Adrenal gland (tissue), 9 donors: ENCODE measurements at regions not wholly inside any gene's neighbourhood (a gene's known extent, or its start where the extent isn't known, plus 50 kb on each side); places are given as distances from the start of the nearest gene placed in this dataset.
A peak's percentile ranks its signal among the peaks of the same experiment; 100 is the strongest.

ENCODE experiments used
- DNase-seq, 7 donors: peaks; one replicate each; pipeline ENCODE4 v3.0.0-alpha.2; 2019 to 2020
- H3K27ac ChIP-seq, 5 donors: fragments of 200-600 bp; sonication (generic) in 4 of 5; 1 replicate in 3 of 5; 2 replicates in 2 of 5; pipeline versions ENCODE4 v1.5.1 to v1.8.0; 2016 to 2020; ENCODE audit warnings: mild to moderate bottlenecking in 1 of 5
- H3K27me3 ChIP-seq: fragments of 200-600 bp; 2 replicates; pipeline ENCODE4 v1.8.0; 2021
- H3K36me3 ChIP-seq, 2 donors: fragments of 200-600 bp; replicated peaks in 1 of 2; 1 replicate in 1 of 2; 2 replicates in 1 of 2; pipeline versions ENCODE4 v1.5.1 to v1.8.0; 2018 to 2022
- H3K4me1 ChIP-seq, 2 donors: fragments of 200-600 bp; replicated peaks in 1 of 2; 1 replicate in 1 of 2; 2 replicates in 1 of 2; pipeline versions ENCODE4 v1.5.1 to v1.8.0; 2018 to 2021
- H3K4me3 ChIP-seq, 4 donors: fragments of 200-600 bp; sonication (generic) in 3 of 4; one replicate each; pipeline ENCODE4 v1.5.1; 2016 to 2018
- H3K9me3 ChIP-seq, 3 donors: fragments of 200-600 bp; sonication (generic) in 1 of 3; replicated peaks in 1 of 3; 1 replicate in 2 of 3; 2 replicates in 1 of 3; pipeline versions ENCODE4 v1.5.1 to v1.8.0; 2016 to 2021
- CTCF ChIP-seq, 6 experiments: fragments of 450-650 bp in 4 of 6; fragments of 200-600 bp in 2 of 6; sonication (generic) in 1 of 6; IDR thresholded peaks; 1 replicate in 5 of 6; 2 replicates in 1 of 6; pipeline versions ENCODE4 v1.5.1 to v1.8.0; 2016 to 2021; ENCODE audit warnings: antibody characterized with exemption in 6 of 6, mild to moderate bottlenecking in 2 of 6, moderate library complexity in 1 of 6
- POLR2A ChIP-seq, 2 donors: fragments of 450-650 bp; IDR thresholded peaks; one replicate each; pipeline ENCODE4 v1.6.1; 2017; ENCODE audit warnings: antibody characterized with exemption in 2 of 2, mild to moderate bottlenecking in 2 of 2, moderate library complexity in 1 of 2
- WGBS, 4 donors: extraction: QIAGEN DNeasy Blood & Tissue Kit in 2 of 4; methylation state at CpG; one replicate each; pipeline versions ENCODE4 v1.1.5 to v1.1.7; 2013 to 2017; 5-methylcytosine and 5-hydroxymethylcytosine counted together
- intact Hi-C, 2 donors: fragments of 100-400 bp; cut with DNase I; formaldehyde crosslinking; loops; one replicate each; pipeline versions ENCODE4 v1.14.1 to v1.15.0; 2022 to 2023
- donor health status: healthy with polysubstance abuse.
- donor health status: Bipolar disorder and iron deficiency.
- donor health status: DM: yes; HTN: yes; CAD: no.
- donor health status: DM: no; HTN: no; CAD: no.
- donor health status: DM: no; HTN: no; CAD: no.

GRCh38 chr18:22031611-22032010, 137.8 kb upstream of the GATA6 start:
- Histone ChIP-seq H3K27ac (no peak overlapping the region), H3K4me1 (peaks cover 5 to 7% of the 10 kb centered on the region in 2 donors), H3K27me3 (no peaks in the 10 kb centered on the region), H3K36me3 (no peaks in the 10 kb centered on the region), H3K9me3 (no peaks in the 10 kb centered on the region), H3K4me3 (no peak overlapping the region)
- intact Hi-C loops, result no loop called here
- no peak for DNase-seq
- TF ChIP-seq CTCF (IDR thresholded peaks at IDR 0.05) (no peak), POLR2A (IDR thresholded peaks at IDR 0.05) (no peak)
- WGBS, 4 donors, result 77 to 90% (median 85%) methylated on average over 5 to 6 of the region's 6 CpGs

GRCh38 chr18:22032392-22032961, 136.9 kb upstream of the GATA6 start:
- peak in 4 of 7 donors; percentile 31 to 39 (median 36) for DNase-seq
- no peaks in the 10 kb centered on the region for H3K9me3 ChIP-seq
- 36 to 48% (median 46%) methylated on average over 4 of the region's 4 CpGs for WGBS, 4 donors
- no peaks in the 10 kb centered on the region for H3K36me3 ChIP-seq
- H3K27ac ChIP-seq, result no peak overlapping the region
- H3K4me1 ChIP-seq, result no peaks in the 10 kb centered on the region
- intact Hi-C loops, result no loop called here
- no peaks in the 10 kb centered on the region for H3K27me3 ChIP-seq
- H3K4me3 ChIP-seq, result no peak overlapping the region
- no peak for TF ChIP-seq POLR2A (IDR thresholded peaks at IDR 0.05)
- no peak for TF ChIP-seq CTCF (IDR thresholded peaks at IDR 0.05)

- intact Hi-C loops, result no loop called here
- Histone ChIP-seq H3K27ac (no peak overlapping the region), H3K4me3 (no peak overlapping the region), H3K4me1 (no peaks in the 10 kb centered on the region), H3K27me3 (no peaks in the 10 kb centered on the region), H3K36me3 (no peaks in the 10 kb centered on the region), H3K9me3 (no peaks in the 10 kb centered on the region)
- no peak for DNase-seq
- WGBS, 4 donors, result 82 to 88% (median 87%) methylated on average over 8 of the region's 8 CpGs
- TF ChIP-seq POLR2A (IDR thresholded peaks at IDR 0.05), result no peak
These were observed 136.3 kb upstream of the GATA6 start for GRCh38 chr18:22033085-22033484.

- WGBS, 4 donors, result 56 to 72% (median 68%) methylated on average over 6 of the region's 6 CpGs
- intact Hi-C loops, result no loop called here
- DNase-seq, result no peak
- Histone ChIP-seq H3K27ac (no peak overlapping the region), H3K9me3 (no peaks in the 10 kb centered on the region), H3K36me3 (no peaks in the 10 kb centered on the region), H3K4me3 (no peak overlapping the region), H3K4me1 (no peaks in the 10 kb centered on the region), H3K27me3 (no peaks in the 10 kb centered on the region)
- TF ChIP-seq POLR2A (IDR thresholded peaks at IDR 0.05), result no peak
- no peak for TF ChIP-seq CTCF (IDR thresholded peaks at IDR 0.05)
These were observed 135.1 kb upstream of the GATA6 start for GRCh38 chr18:22034276-22034675.

- intact Hi-C loops, result no loop called here
- DNase-seq, result no peak
- WGBS, 4 donors, result 71 to 96% (median 90%) methylated on average over 4 of the region's 4 CpGs
- no peaks in the 10 kb centered on the region for H3K36me3 ChIP-seq
- H3K4me3 ChIP-seq, result no peak overlapping the region
- H3K4me1 ChIP-seq, result no peaks in the 10 kb centered on the region
- H3K27me3 ChIP-seq, result no peaks in the 10 kb centered on the region
- H3K9me3 ChIP-seq, result no peaks in the 10 kb centered on the region
- H3K27ac ChIP-seq, result no peak overlapping the region
- TF ChIP-seq CTCF (IDR thresholded peaks at IDR 0.05), result no peak
These were observed 128.9 kb upstream of the GATA6 start for GRCh38 chr18:22040533-22040932.
